CD4-positive, alpha-beta memory T cell (primary cell): ENCODE measurements at regions not wholly inside any gene's neighbourhood (a gene's known extent, or its start where the extent isn't known, plus 50 kb on each side); places are given as distances from the start of the nearest gene placed in this dataset.
"Not testable (repeated sequence)": the region's sequence is repeated elsewhere in the genome, so short reads cannot be mapped to it uniquely, and the experiment has no call there.

Source experiments
- CTCF ChIA-PET: fragments of 350-600 bp; sonication (Branson Sonifier 250); formaldehyde crosslinking; loops from one replicate; lab custom pipeline; 2021; ENCODE audit warnings: inconsistent platforms; ENCODE audit not compliant: partially characterized antibody; lab: Charles Lee
- POLR2A ChIA-PET: fragments of 350-600 bp; sonication (Branson Sonifier 250); formaldehyde crosslinking; loops from one replicate; lab custom pipeline; 2021; ENCODE audit not compliant: partially characterized antibody; lab: Charles Lee
- DNase-seq, 5 donors: peaks; one replicate each; pipeline versions ENCODE4 v3.0.0 to v3.0.0-alpha.2; 2020 to 2022; ENCODE audit warnings: mixed read lengths in 1 of 5
- H3K27ac ChIP-seq: one replicate; pipeline ENCODE4 v1.7.0; 2013; ENCODE audit warnings: low read depth, low read length
- H3K27me3 ChIP-seq: 2 replicates; pipeline ENCODE4 v1.7.0; 2013; ENCODE audit warnings: mild to moderate bottlenecking, low read length, moderate library complexity; ENCODE audit not compliant: insufficient read depth
- H3K36me3 ChIP-seq: 2 replicates; pipeline ENCODE4 v1.7.0; 2013; ENCODE audit warnings: mild to moderate bottlenecking, low read length, moderate library complexity; ENCODE audit not compliant: insufficient read depth
- H3K4me1 ChIP-seq: 2 replicates; pipeline ENCODE4 v1.7.0; 2013; ENCODE audit warnings: mild to moderate bottlenecking, low read length, moderate library complexity; ENCODE audit not compliant: insufficient read depth
- H3K4me3 ChIP-seq, 2 donors: one replicate each; pipeline ENCODE4 v1.7.0; 2013; ENCODE audit warnings: low read length in 2 of 2, mild to moderate bottlenecking in 1 of 2
- H3K9me3 ChIP-seq, 2 donors: one replicate each; pipeline ENCODE4 v1.7.0; 2013; ENCODE audit warnings: low read length in 2 of 2, control low read depth in 1 of 2; ENCODE audit not compliant: control insufficient read depth in 1 of 2
- H3K27ac Mint-ChIP-seq, 7 donors: one replicate each; pipeline ENCODE4 v1.8.0; 2020 to 2021; ENCODE audit warnings: mixed read lengths in 7 of 7, mild to moderate bottlenecking in 6 of 7, inconsistent platforms in 3 of 7, moderate library complexity in 3 of 7
- H3K27me3 Mint-ChIP-seq, 2 donors: one replicate each; pipeline ENCODE4 v1.8.0; 2020 to 2021; ENCODE audit warnings: mixed read lengths in 2 of 2
- H3K36me3 Mint-ChIP-seq, 2 donors: one replicate each; pipeline ENCODE4 v1.8.0; 2020 to 2021; ENCODE audit warnings: mixed read lengths in 2 of 2, inconsistent platforms in 1 of 2, mild to moderate bottlenecking in 1 of 2
- H3K4me1 Mint-ChIP-seq, 4 donors: one replicate each; pipeline ENCODE4 v1.8.0; 2020 to 2021; ENCODE audit warnings: mixed read lengths in 4 of 4, mild to moderate bottlenecking in 1 of 4
- H3K4me3 Mint-ChIP-seq, 8 donors: one replicate each; pipeline ENCODE4 v1.8.0; 2020 to 2021; ENCODE audit warnings: mixed read lengths in 8 of 8, mild to moderate bottlenecking in 7 of 8, moderate library complexity in 6 of 8, inconsistent platforms in 3 of 8
- H3K9me3 Mint-ChIP-seq, 8 donors: one replicate each; pipeline ENCODE4 v1.8.0; 2020 to 2021; ENCODE audit warnings: mixed read lengths in 8 of 8, mild to moderate bottlenecking in 5 of 8, inconsistent platforms in 3 of 8, moderate library complexity in 1 of 8
- intact Hi-C: fragments of 100-400 bp; cut with micrococcal nuclease; formaldehyde crosslinking; loops from one replicate; pipeline ENCODE4 v1.15.1; 2023

DNA sequence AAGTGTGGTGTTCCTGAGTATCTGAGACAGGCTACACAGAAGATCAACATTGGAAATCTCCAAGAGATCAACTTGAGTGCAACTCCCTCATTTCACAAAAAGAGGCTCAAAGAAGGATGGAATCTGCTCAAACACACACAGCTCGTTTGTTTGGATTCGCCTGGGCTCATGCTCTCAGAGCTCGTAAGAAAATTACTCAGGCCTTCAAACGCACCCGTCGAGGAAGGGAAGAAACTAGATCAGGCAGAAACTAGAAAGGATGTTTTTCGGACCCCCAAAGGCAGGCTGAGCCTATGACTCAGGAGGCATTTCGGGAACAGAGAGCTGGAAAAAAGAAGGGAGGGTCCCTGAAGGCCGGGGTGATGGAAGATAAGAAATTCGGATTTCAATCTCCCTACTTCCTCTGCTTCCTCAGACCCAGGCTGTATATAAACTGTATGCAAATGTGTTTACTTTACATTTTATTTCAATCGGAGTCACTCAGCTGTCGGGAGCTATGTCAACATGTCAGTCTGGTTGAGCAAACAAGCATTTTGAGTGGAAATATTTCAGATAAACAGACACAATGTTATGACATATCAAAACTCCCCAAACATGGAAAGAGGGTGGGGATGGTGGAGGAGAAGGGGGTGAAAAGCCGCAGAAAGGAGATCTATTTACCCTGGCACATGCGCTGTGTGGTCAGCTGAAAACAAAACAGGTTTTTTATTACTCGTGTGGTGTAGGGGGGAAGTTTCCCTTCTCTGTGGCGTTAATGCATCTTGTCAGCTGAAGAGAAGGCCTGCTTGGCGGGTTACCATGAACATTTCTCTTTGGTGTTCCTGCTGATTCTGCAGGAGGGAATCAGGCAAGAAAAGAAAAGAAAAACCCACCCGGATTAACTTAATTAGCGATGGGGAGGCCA lies 129.1 kb upstream of the TBX3 start:
- intact Hi-C loops, result no loop called here
- Mint-ChIP-seq H3K9me3 (peaks cover 0 to 16% (median under 1%) of the 10 kb centered on the region in 8 donors), H3K27me3 (peaks cover 0 to under 1% of the 10 kb centered on the region in 2 donors), H3K27ac (peak overlapping the region in 1 of 7 donors; percentile 64), H3K36me3 (no peaks in the 10 kb centered on the region), H3K4me3 (peak overlapping the region in 3 of 8 donors; percentile 13 to 40 (median 20)), H3K4me1 (peaks cover 0 to 12% (median 6%) of the 10 kb centered on the region in 4 donors)
- ChIA-PET POLR2A (no interaction called here), CTCF (no interaction called here)
- Histone ChIP-seq H3K9me3 (no peaks in the 10 kb centered on the region), H3K36me3 (no peaks in the 10 kb centered on the region), H3K4me1 (no peaks in the 10 kb centered on the region), H3K27me3 (no peaks in the 10 kb centered on the region), H3K27ac (no peak overlapping the region), H3K4me3 (no peak overlapping the region)
- no peak for DNase-seq

GRCh38 chr12:114812384-114812783 lies 128.4 kb upstream of the TBX3 start:
- no peaks in the 10 kb centered on the region for H3K4me1 ChIP-seq
- no peaks in the 10 kb centered on the region for H3K36me3 ChIP-seq
- Mint-ChIP-seq H3K9me3 (peaks cover 0 to 22% (median 4%) of the 10 kb centered on the region in 8 donors), H3K27me3 (peaks cover 0 to 2% of the 10 kb centered on the region in 2 donors), H3K36me3 (no peaks in the 10 kb centered on the region), H3K4me1 (peaks cover 0 to 12% (median 6%) of the 10 kb centered on the region in 4 donors), H3K4me3 (no peak overlapping the region), H3K27ac (peak overlapping the region in 1 of 7 donors; percentile 79)
- H3K9me3 ChIP-seq, result no peaks in the 10 kb centered on the region
- no peak overlapping the region for H3K4me3 ChIP-seq
- intact Hi-C loops, result no loop called here
- ChIA-PET CTCF (no interaction called here), POLR2A (no interaction called here)
- no peak for DNase-seq
- no peaks in the 10 kb centered on the region for H3K27me3 ChIP-seq
- no peak overlapping the region for H3K27ac ChIP-seq

- peaks cover 0 to 21% (median 5%) of the 10 kb centered on the region in 8 donors for H3K9me3 Mint-ChIP-seq
- Histone ChIP-seq H3K4me1 (no peaks in the 10 kb centered on the region), H3K36me3 (no peaks in the 10 kb centered on the region), H3K4me3 (no peak overlapping the region), H3K27me3 (no peaks in the 10 kb centered on the region), H3K27ac (no peak overlapping the region), H3K9me3 (no peaks in the 10 kb centered on the region)
- H3K36me3 Mint-ChIP-seq, result no peaks in the 10 kb centered on the region
- peaks cover 0 to 2% of the 10 kb centered on the region in 2 donors for H3K27me3 Mint-ChIP-seq
- no peak for DNase-seq
- no peak overlapping the region for H3K4me3 Mint-ChIP-seq
- ChIA-PET POLR2A (no interaction called here), CTCF (no interaction called here)
- intact Hi-C loops, result no loop called here
- H3K27ac Mint-ChIP-seq, result no peak overlapping the region
- H3K4me1 Mint-ChIP-seq, result peaks cover 0 to 12% (median 5%) of the 10 kb centered on the region in 4 donors
Observed at GRCh38 chr12:114809097-114809496, 125.1 kb upstream of the TBX3 start.

DNA sequence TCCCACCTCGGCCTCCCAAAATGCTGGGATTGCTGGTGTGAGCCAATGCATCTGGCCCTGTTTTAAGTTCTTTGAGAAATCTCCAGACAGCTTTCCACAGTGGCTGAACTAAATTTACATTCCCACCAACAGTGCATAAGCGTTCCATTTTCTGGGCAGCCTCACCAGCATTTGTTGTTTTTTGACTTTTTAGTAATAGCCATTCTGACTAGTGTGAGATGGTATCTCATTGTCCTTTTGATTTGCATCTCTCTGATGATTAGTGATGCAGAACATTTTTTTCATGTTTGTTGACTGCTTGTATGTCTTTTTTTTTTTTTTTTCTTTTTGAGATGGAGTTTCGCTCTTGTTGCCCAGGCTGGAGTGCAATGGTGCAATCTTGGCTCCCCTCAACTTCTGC lies 117.4 kb upstream of the TBX3 start:
- H3K9me3 Mint-ChIP-seq, H3K4me3 ChIP-seq, H3K36me3 Mint-ChIP-seq, POLR2A ChIA-PET, H3K27me3 ChIP-seq, H3K4me1 ChIP-seq, H3K4me3 Mint-ChIP-seq, intact Hi-C loops, H3K27ac Mint-ChIP-seq, H3K9me3 ChIP-seq, H3K27me3 Mint-ChIP-seq, DNase-seq, H3K27ac ChIP-seq, H3K36me3 ChIP-seq, CTCF ChIA-PET, H3K4me1 Mint-ChIP-seq: not testable (repeated sequence)

DNA sequence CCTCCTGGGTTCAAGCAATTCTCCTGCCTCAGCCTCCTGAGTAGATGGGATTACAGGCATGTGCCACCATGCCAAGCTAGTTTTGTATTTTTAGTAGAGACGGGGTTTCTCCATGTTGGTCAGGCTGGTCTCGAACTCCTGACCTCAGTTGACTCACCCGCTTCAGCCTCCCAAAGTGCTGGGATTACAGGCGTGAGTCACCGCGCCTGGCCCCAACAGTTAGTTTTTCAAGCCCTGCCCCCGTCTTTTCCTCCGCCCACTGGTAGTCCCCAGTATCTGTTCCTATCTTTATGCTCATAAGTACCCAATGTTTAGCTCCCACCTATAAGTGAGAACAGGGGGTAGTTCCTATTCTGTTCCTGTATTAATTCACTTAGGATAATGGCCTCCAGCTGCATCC lies 116.6 kb upstream of the TBX3 start:
- H3K4me1 Mint-ChIP-seq, intact Hi-C loops, DNase-seq, H3K27ac ChIP-seq, H3K4me3 Mint-ChIP-seq, H3K27ac Mint-ChIP-seq, POLR2A ChIA-PET, H3K4me3 ChIP-seq, H3K27me3 ChIP-seq, H3K9me3 Mint-ChIP-seq, CTCF ChIA-PET, H3K9me3 ChIP-seq, H3K36me3 Mint-ChIP-seq, H3K36me3 ChIP-seq, H3K27me3 Mint-ChIP-seq, H3K4me1 ChIP-seq: not testable (repeated sequence)

- Mint-ChIP-seq H3K27me3 (no peaks in the 10 kb centered on the region), H3K9me3 (peaks cover 0 to 6% (median under 1%) of the 10 kb centered on the region in 8 donors), H3K27ac (no peak overlapping the region), H3K36me3 (no peaks in the 10 kb centered on the region), H3K4me1 (no peaks in the 10 kb centered on the region), H3K4me3 (no peak overlapping the region)
- intact Hi-C loops, result no loop called here
- Histone ChIP-seq H3K27me3 (no peaks in the 10 kb centered on the region), H3K36me3 (no peaks in the 10 kb centered on the region), H3K4me1 (no peaks in the 10 kb centered on the region), H3K4me3 (no peak overlapping the region), H3K27ac (no peak overlapping the region), H3K9me3 (no peaks in the 10 kb centered on the region)
- ChIA-PET CTCF (no interaction called here), POLR2A (no interaction called here)
- DNase-seq, result no peak
Observed at GRCh38 chr12:114799574-114800487, 115.9 kb upstream of the TBX3 start.

GRCh38 chr12:114794049-114794558 lies 110.1 kb upstream of the TBX3 start:
- Mint-ChIP-seq H3K27ac (no peak overlapping the region), H3K27me3 (peaks cover 0 to 1% of the 10 kb centered on the region in 2 donors), H3K36me3 (no peaks in the 10 kb centered on the region), H3K9me3 (peaks cover 0 to 3% (median 0%) of the 10 kb centered on the region in 8 donors), H3K4me3 (no peak overlapping the region), H3K4me1 (no peaks in the 10 kb centered on the region)
- H3K27me3 ChIP-seq, result no peaks in the 10 kb centered on the region
- no peak overlapping the region for H3K27ac ChIP-seq
- DNase-seq, result no peak
- intact Hi-C loops, result no loop called here
- H3K9me3 ChIP-seq, result no peaks in the 10 kb centered on the region
- ChIA-PET CTCF (no interaction called here), POLR2A (no interaction called here)
- H3K4me3 ChIP-seq, result no peak overlapping the region
- H3K4me1 ChIP-seq, result no peaks in the 10 kb centered on the region
- H3K36me3 ChIP-seq, result no peaks in the 10 kb centered on the region
